ENCODE measurements at regions not wholly inside any gene's neighbourhood (a gene's known extent, or its start where the extent isn't known, plus 50 kb on each side); places are given as distances from the start of the nearest gene placed in this dataset.

DNA sequence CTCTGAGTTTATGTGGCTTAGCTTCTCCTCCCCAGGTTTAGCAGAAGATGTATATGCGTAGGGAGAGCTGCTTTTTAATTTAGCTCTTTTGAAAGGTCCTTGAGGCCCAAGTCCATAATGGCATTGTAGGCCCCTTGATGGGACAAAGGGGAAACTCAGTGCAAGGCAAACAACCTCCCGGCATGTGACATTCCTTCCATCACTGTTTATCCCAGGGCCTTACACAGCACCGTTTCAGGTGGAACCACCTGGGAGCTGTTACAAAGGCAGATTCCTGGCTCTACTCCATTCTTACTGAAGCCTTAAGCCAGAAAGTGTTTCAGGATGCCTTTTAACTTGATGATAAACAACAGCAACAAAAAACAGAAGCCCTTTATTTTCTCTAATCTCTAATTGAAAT is 555.4 kb downstream of the SLC4A3 start:
- H2AK5ac ChIP-seq (ENCODE audit: insufficient read length, low read length): no peak overlapping the region
- H2BK15ac ChIP-seq (ENCODE audit: low read depth, low read length): no peak overlapping the region
- H3K36me3 Mint-ChIP-seq (ENCODE audit: insufficient read depth in 1 of 3, low read depth in 3 of 3): no peaks in the 10 kb centered on the region
- H3K79me1 ChIP-seq (ENCODE audit: insufficient read depth, low read depth, low read length, poor library complexity, severe bottlenecking): no peaks in the 10 kb centered on the region
- no peak overlapping the region for H4K91ac ChIP-seq (ENCODE audit: insufficient read length, low read depth, low read length)
- no peak overlapping the region for H3K23ac ChIP-seq (ENCODE audit: insufficient read length, low read depth, low read length)
- peaks cover 5 to 11% of the 10 kb centered on the region in 2 experiments; a peak in 3 of 4 replicates for H3K4me1 Mint-ChIP-seq
- no peak for TF ChIP-seq CTCF (conservative IDR thresholded peaks at IDR 0.05)
- WGBS (ENCODE audit: extremely low coverage, insufficient read length, low lambda C conversion rate): no CpG with 5 or more reads among the region's 3 CpGs
- no peak overlapping the region for H2AFZ ChIP-seq (ENCODE audit: low read length)
- H4K8ac ChIP-seq (replicated peaks; ENCODE audit: insufficient read length, low read depth, low read length): no peak overlapping the region
- H4K5ac ChIP-seq (ENCODE audit: insufficient read length, low read depth, low read length): no peak overlapping the region
- H3K4ac ChIP-seq (ENCODE audit: low read depth, low read length): no peak overlapping the region
- no peak overlapping the region for H3K14ac ChIP-seq (ENCODE audit: insufficient read depth, low read length)
- no peak overlapping the region for H3K9ac ChIP-seq (ENCODE audit: extremely low read depth, insufficient read length, low read length)
- H3K9me3 Mint-ChIP-seq: no peaks in the 10 kb centered on the region
- no peaks in the 10 kb centered on the region for H3K27me3 ChIP-seq (ENCODE audit: insufficient read depth, low read length)
- no peak overlapping the region for H3K27ac ChIP-seq (ENCODE audit: insufficient read length, low read depth, low read length)
- DNase-seq: no peak
- H3K56ac ChIP-seq (ENCODE audit: insufficient read length, low read depth, low read length): no peak overlapping the region
- no peak overlapping the region for H2BK120ac ChIP-seq (ENCODE audit: low read depth, low read length, poor library complexity, severe bottlenecking)
- no peaks in the 10 kb centered on the region for H4K20me1 ChIP-seq (ENCODE audit: control insufficient read depth, insufficient read depth, insufficient read length)
- H3K79me2 ChIP-seq (ENCODE audit: insufficient read depth, low read length): no peaks in the 10 kb centered on the region
- no peak overlapping the region for H3T11ph ChIP-seq (ENCODE audit: low read length)
- H3K9me3 ChIP-seq (ENCODE audit: control insufficient read depth, low read depth, low read length): no peaks in the 10 kb centered on the region
- H2BK12ac ChIP-seq (ENCODE audit: insufficient read length, low read depth, low read length): no peak overlapping the region
- no peak overlapping the region for H3K4me2 ChIP-seq (ENCODE audit: insufficient read depth, insufficient read length, low read length)
- H3K27ac Mint-ChIP-seq: no peak overlapping the region
- H3K27me3 Mint-ChIP-seq (ENCODE audit: low read depth): no peaks in the 10 kb centered on the region; the same call in 1 of the 2 replicates
- no peak overlapping the region for H2BK20ac ChIP-seq (ENCODE audit: low read depth, low read length, poor library complexity, severe bottlenecking)
- no peak overlapping the region for H3K4me3 Mint-ChIP-seq
- H3K18ac ChIP-seq (ENCODE audit: insufficient read length, low read depth, low read length): no peak overlapping the region
- no peak overlapping the region for H2BK5ac ChIP-seq (ENCODE audit: insufficient read length, low read length)
- H3K23me2 ChIP-seq (ENCODE audit: insufficient read length, low read depth, low read length, poor library complexity, severe bottlenecking): no peaks in the 10 kb centered on the region
- no peaks in the 10 kb centered on the region for H3K4me1 ChIP-seq (ENCODE audit: insufficient read depth, low read length)
